Body of pancreas (tissue), 4 donors: ENCODE measurements at regions not wholly inside any gene's neighbourhood (a gene's known extent, or its start where the extent isn't known, plus 50 kb on each side); places are given as distances from the start of the nearest gene placed in this dataset.

Experiments used
- ATAC-seq: fragments of 150-250 bp; one replicate; pipeline ENCODE4 v1.9.1; 2016
- DNase-seq, 4 donors: peaks; one replicate each; pipeline ENCODE4 v3.0.0-alpha.2; 2019
- H3K27ac ChIP-seq, 4 donors: fragments of 200-600 bp; sonication (generic); 1 replicate in 3 of 4; 2 replicates in 1 of 4; pipeline versions ENCODE4 v1.5.1 to v1.6.1; 2016 to 2019; ENCODE audit warnings: mild to moderate bottlenecking in 1 of 4, mixed read lengths in 1 of 4, moderate library complexity in 1 of 4
- H3K27me3 ChIP-seq, 2 donors: fragments of 200-600 bp; sonication (generic); one replicate each; pipeline ENCODE4 v1.6.0; 2016; ENCODE audit warnings: mild to moderate bottlenecking in 1 of 2
- H3K36me3 ChIP-seq, 2 donors: fragments of 200-600 bp; sonication (generic); replicated peaks in 1 of 2; 2 replicates each; pipeline ENCODE4 v1.5.1; 2016; ENCODE audit warnings: low read depth in 2 of 2; ENCODE audit not compliant: insufficient read depth in 1 of 2
- H3K4me1 ChIP-seq: fragments of 200-600 bp; sonication (generic); one replicate; pipeline ENCODE4 v1.6.0; 2016
- H3K4me3 ChIP-seq, 2 donors: fragments of 200-600 bp; sonication (generic); 1 replicate in 1 of 2; 2 replicates in 1 of 2; pipeline ENCODE4 v1.5.1; 2016 to 2019
- H3K9me3 ChIP-seq, 3 donors: fragments of 200-600 bp; sonication (generic); 1 replicate in 2 of 3; 2 replicates in 1 of 3; pipeline ENCODE4 v1.5.1; 2016
- POLR2A ChIP-seq, 3 donors: fragments of 450-650 bp; IDR thresholded peaks; one replicate each; pipeline ENCODE4 v1.6.1; 2016; ENCODE audit warnings: antibody characterized with exemption in 3 of 3, mild to moderate bottlenecking in 2 of 3
- WGBS, 2 donors: methylation state at CpG; one replicate each; pipeline ENCODE4 v1.1.5; 2017; 5-methylcytosine and 5-hydroxymethylcytosine counted together
- intact Hi-C: fragments of 100-400 bp; cut with DNase I; formaldehyde crosslinking; loops from one replicate; pipeline ENCODE4 v1.15.1; 2023
- TF ChIP-seq, protein P1 (sequence below), 7 experiments: fragments of 450-650 bp in 4 of 7; fragments of 200-600 bp in 3 of 7; sonication (generic) in 3 of 7; IDR thresholded peaks; one replicate each; pipeline ENCODE4 v1.5.1; 2016 to 2019; ENCODE audit warnings: antibody characterized with exemption in 7 of 7

DNA sequence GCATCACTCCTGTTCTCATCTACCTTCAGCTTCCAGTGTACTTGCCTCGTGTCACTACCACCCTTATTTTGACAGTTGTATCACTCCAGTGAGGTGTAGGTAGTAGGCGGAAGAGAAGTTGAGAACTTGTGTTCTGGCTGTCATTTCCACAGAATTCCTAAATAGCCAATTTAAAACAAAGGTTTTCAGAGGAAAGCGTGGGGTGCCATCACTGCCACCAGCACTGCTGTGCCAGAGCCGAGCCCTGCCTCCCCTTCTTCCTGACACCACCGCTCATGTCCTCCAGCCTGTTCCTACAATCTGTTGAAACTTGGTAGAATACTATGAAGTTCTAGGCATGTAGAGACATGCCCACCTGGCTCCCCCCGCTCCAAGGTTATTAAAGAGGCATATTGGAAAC is 215.8 kb downstream of the TANC2 start:
- ATAC-seq = no peak

DNA sequence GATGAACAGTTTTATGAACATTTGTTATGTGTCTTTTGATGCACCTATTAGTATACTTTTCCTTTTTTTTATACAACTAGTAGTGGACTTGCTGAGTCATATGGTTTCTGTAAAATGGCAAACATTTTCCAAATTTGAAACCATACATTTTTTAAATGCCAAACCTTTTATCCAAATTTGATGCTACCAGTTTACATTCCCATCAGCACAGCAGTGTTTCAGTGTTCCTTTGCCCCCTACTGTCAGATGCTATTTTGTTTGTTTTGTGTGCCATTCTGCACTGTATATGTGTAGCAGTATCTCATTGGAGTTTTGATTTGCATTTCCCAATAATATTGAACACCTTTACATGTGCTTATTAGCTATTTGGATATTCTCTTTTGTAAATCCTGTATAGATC is 219.4 kb downstream of the TANC2 start:
- Histone ChIP-seq H3K27ac (no peak overlapping the region), H3K4me3 (no peak overlapping the region), H3K27me3 (no peaks in the 10 kb centered on the region), H3K9me3 (no peaks in the 10 kb centered on the region), H3K36me3 (no peaks in the 10 kb centered on the region), H3K4me1 (no peaks in the 10 kb centered on the region)
- TF ChIP-seq, protein P1, sequence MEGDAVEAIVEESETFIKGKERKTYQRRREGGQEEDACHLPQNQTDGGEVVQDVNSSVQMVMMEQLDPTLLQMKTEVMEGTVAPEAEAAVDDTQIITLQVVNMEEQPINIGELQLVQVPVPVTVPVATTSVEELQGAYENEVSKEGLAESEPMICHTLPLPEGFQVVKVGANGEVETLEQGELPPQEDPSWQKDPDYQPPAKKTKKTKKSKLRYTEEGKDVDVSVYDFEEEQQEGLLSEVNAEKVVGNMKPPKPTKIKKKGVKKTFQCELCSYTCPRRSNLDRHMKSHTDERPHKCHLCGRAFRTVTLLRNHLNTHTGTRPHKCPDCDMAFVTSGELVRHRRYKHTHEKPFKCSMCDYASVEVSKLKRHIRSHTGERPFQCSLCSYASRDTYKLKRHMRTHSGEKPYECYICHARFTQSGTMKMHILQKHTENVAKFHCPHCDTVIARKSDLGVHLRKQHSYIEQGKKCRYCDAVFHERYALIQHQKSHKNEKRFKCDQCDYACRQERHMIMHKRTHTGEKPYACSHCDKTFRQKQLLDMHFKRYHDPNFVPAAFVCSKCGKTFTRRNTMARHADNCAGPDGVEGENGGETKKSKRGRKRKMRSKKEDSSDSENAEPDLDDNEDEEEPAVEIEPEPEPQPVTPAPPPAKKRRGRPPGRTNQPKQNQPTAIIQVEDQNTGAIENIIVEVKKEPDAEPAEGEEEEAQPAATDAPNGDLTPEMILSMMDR (IDR thresholded peaks at IDR 0.05) = no peak
- TF ChIP-seq POLR2A (IDR thresholded peaks at IDR 0.05) = no peak
- intact Hi-C loops = no loop called here
- ATAC-seq (no peak), DNase-seq (no peak)

More for the DNA sequence above, 215.8 kb downstream of the TANC2 start:
- peaks cover 8% of the 10 kb centered on the region for H3K4me1 ChIP-seq
- H3K9me3 ChIP-seq = no peaks in the 10 kb centered on the region
- DNase-seq = no peak
- no peak for TF ChIP-seq POLR2A (IDR thresholded peaks at IDR 0.05)
- TF ChIP-seq, protein P1 (IDR thresholded peaks at IDR 0.05) = no peak
- intact Hi-C loops = no loop called here
- H3K27me3 ChIP-seq = no peaks in the 10 kb centered on the region
- no peaks in the 10 kb centered on the region for H3K36me3 ChIP-seq
- 94 to 98% methylated on average over 6 of the region's 6 CpGs for WGBS, 2 donors
- no peak overlapping the region for H3K4me3 ChIP-seq
- no peak overlapping the region for H3K27ac ChIP-seq

DNA sequence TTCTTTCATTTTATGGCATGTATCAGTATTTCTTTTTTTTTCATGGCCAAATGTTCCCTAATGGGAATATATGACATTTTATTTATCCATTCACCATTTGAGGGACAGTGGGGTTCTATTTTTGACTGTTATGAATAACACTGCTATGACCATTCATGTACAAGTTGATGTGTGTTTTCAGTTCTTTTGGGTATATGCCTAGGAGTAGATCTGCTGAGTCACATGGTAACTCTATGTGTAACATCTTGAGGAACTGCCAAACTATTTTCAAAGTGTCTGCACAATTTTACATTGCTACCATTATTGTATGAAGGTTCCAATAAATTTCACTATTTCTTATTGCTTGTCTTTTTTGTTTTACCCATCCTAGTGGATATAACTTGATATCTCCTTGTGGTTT is 223.0 kb downstream of the TANC2 start:
- TF ChIP-seq, protein P1 (IDR thresholded peaks at IDR 0.05) = no peak
- no peak for TF ChIP-seq POLR2A (IDR thresholded peaks at IDR 0.05)
- H3K36me3 ChIP-seq = no peaks in the 10 kb centered on the region
- intact Hi-C loops = no loop called here
- no peaks in the 10 kb centered on the region for H3K27me3 ChIP-seq
- H3K9me3 ChIP-seq = no peaks in the 10 kb centered on the region
- H3K27ac ChIP-seq = no peak overlapping the region
- no peaks in the 10 kb centered on the region for H3K4me1 ChIP-seq
- no peak for ATAC-seq
- H3K4me3 ChIP-seq = no peak overlapping the region
- no peak for DNase-seq

DNA sequence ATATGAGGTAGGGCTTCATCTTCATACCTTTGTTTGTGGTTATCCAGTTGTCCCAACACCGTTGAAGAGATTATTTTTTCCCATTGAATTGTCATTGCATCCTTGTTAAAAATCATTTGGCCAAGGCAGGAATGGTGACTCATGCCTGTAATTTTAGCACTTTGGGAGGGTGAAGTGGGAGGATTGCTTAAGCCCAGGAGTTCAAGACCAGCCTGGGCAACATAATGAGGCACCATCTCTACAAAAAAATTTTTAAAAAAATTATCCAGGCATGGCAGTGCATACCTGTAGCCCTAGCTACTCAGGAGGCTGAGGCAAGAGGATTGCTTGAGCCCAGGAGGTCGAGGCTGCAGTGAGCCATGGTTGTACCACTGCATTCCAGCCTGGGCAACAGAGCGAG is 223.9 kb downstream of the TANC2 start:
- Histone ChIP-seq H3K27me3 (no peaks in the 10 kb centered on the region), H3K27ac (no peak overlapping the region), H3K4me3 (no peak overlapping the region), H3K9me3 (no peaks in the 10 kb centered on the region), H3K36me3 (no peaks in the 10 kb centered on the region), H3K4me1 (no peaks in the 10 kb centered on the region)
- intact Hi-C loops = no loop called here
- no peak for DNase-seq
- no peak for TF ChIP-seq POLR2A (IDR thresholded peaks at IDR 0.05)
- TF ChIP-seq, protein P1 (IDR thresholded peaks at IDR 0.05) = no peak
- ATAC-seq = no peak
- WGBS, 2 donors = 90 to 91% methylated on average over 3 of the region's 3 CpGs

DNA sequence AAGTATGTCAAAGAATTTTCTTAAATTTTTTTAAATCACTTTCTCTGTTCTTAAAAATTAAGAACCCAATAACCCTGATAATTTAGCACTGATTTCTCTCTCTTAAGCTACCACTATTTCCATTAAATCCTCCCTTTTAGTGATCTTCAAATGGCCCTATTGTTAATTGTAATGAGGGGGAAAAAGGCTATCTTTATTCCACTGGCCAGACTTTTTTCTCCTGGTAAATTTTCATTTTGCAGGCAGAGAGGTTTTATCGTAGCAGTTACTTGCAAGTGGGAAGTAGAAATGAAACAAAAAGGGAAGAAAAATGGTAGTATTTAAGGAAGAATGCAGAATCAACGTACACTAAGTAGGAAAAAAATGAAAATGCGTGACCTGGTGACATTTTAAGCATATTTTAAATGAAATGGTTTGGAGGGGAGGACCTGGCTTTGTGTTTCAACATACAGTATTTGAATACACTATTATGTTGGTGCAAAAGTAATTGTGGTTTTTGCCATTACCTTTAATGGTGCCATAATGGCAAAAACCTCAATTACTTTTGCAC is 224.9 kb downstream of the TANC2 start:
- no peak for ATAC-seq
- no peak overlapping the region for H3K4me3 ChIP-seq
- H3K4me1 ChIP-seq = no peaks in the 10 kb centered on the region
- no peak for TF ChIP-seq POLR2A (IDR thresholded peaks at IDR 0.05)
- TF ChIP-seq, protein P1 (IDR thresholded peaks at IDR 0.05) = no peak
- H3K27me3 ChIP-seq = no peaks in the 10 kb centered on the region
- H3K36me3 ChIP-seq = no peaks in the 10 kb centered on the region
- H3K9me3 ChIP-seq = no peaks in the 10 kb centered on the region
- H3K27ac ChIP-seq = no peak overlapping the region
- no peak for DNase-seq
- 81 to 84% methylated on average over 3 of the region's 3 CpGs for WGBS, 2 donors
- intact Hi-C loops = no loop called here
